ENCODE measurements at regions not wholly inside any gene's neighbourhood (a gene's known extent, or its start where the extent isn't known, plus 50 kb on each side); places are given as distances from the start of the nearest gene placed in this dataset.
"Not testable (repeated sequence)": the region's sequence is repeated elsewhere in the genome, so short reads cannot be mapped to it uniquely, and the experiment has no call there.

GRCh38 chr16:73131156-73131862, 83.4 kb upstream of the ZFHX3 start:
- peak; percentile 46 for DNase-seq

DNA sequence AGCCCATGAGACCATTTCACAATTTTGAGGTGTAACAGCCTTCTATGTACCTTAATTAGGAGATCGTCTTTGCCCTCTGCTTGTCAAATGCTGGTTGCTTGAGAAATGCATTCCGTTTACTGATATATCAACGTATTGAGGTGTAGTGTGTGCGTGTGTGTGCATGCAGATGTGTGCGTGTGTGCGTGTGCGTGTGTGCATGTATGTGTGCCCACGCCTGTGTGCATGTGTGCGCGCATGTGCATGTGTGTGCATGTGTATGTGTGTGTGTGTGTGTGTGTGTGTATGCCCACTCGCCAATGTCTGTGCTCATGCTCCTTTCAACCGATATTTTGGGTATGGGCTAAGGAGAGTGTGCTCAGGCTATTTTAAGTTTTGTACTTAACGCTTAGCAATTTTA, 81.5 kb upstream of the ZFHX3 start:
- no peak for DNase-seq

DNA sequence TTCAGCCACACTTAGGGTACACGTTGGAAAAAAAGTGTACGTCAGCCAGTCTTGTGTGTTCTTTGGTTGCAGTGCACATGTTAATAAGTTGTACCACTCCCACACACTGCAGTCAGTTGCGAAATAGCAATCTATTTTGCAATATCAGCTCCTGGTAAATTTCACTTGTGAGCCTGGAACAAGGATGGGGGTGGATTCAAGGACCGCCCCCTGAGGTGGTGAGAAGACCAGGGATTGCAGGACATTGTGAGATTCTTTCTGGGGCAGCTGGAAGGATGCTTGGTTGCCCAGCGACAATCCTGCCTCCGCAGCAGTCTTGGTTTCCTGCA, 78.6 kb upstream of the ZFHX3 start:
- peak; percentile 80 for DNase-seq

DNA sequence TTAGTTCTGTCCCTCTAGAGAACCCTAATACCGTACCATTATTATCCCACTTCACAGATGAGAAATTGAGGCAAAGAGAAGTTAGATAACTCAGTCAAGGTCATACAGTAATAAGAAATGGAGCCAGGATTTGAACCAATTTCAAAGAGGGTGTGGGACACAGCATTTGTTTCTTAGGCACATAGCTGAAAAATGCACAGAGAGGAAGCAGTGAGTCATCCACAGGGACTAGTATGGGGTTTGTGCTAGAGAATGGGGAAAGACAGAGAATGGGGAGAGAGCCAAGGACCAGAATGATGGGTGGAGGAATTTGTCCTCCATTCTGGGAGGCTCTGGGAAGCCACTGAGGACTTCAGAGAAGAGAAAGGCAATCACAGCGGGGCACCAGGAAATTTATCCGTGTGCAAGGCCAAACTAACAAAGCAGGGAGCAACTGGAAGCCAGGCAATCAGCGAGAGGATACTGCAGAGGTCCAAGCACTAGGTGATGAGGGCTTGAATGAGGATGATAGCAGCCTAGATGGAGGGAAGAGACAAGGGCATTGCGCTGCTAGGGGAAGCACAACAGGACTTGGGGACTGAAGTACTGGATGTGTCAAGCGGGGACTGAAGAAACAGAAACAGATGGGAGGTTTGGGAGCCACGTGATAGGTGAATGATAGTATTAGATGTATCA, 78.1 kb upstream of the ZFHX3 start:
- peak; percentile 76 for DNase-seq

- peak; percentile 65 for DNase-seq
These were observed 76.9 kb upstream of the ZFHX3 start for GRCh38 chr16:73124665-73125375.

DNA sequence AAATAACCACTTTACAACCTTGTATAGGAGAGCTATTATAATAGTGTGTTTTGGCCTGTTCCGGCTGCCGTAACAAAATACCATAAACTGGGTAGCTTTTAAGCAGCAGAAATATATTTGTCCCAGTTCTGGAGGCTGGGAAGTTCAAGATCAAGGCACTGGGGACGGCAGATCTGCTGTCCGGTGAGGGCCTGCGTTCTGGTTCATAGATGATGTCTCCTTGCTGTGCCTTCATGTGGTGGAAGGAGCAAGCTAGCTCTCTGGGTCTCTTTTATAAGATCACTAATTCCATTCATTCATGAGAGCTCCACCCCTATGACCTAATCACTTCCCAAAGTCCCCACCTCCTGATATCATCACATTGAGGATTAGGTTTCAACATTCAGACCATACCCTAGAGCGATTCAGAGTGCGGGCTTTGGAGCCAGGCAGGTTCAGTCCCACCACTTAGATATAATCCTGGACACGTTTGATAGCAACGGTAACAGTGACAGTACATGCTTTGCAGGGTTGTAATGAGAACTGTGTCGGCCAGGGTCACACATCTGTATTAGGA, 76.2 kb upstream of the ZFHX3 start:
- DNase-seq, result peak; percentile 65

GRCh38 chr16:73122604-73123391, 74.9 kb upstream of the ZFHX3 start:
- peak; percentile 45 for DNase-seq

DNA sequence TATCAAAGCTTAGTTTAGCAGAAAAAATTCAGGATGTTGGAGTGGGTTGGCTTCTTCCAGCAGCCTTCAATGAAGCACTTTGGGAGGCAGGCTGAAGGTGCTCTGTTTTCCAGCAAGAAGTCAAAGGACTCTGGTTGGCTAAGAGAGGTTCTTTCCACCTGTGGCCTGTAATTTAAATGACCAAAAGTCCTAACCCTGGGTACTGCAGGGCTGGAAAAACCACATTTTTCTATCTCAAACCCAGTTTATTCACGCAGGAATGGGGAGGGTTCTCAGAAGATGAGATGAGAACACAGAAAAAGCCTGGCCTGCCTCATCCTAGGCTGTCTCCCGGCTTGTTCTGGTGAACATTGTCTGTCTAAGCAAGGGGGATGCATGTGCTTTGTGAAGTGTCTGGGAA, 68.6 kb upstream of the ZFHX3 start:
- DNase-seq, result no peak

DNA sequence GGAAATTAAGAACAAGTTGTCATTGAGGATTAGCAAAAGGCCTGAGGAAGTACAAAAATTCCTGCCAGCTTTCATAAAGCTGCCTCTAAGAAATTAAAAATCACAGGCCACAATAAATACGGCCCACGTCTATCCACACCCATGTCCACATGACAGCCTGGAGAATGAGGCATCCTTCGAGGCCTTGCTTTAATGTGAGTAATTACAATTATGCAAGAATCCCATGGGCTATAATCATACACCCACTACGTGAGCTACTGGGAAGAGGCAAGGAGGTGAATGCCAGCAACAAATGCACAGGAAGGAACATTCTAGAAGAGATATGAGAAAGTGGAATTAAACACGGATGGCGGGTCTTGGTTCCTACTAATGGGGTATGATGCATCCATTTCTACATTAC, 65.4 kb upstream of the ZFHX3 start:
- DNase-seq, result peak; percentile 97

DNA sequence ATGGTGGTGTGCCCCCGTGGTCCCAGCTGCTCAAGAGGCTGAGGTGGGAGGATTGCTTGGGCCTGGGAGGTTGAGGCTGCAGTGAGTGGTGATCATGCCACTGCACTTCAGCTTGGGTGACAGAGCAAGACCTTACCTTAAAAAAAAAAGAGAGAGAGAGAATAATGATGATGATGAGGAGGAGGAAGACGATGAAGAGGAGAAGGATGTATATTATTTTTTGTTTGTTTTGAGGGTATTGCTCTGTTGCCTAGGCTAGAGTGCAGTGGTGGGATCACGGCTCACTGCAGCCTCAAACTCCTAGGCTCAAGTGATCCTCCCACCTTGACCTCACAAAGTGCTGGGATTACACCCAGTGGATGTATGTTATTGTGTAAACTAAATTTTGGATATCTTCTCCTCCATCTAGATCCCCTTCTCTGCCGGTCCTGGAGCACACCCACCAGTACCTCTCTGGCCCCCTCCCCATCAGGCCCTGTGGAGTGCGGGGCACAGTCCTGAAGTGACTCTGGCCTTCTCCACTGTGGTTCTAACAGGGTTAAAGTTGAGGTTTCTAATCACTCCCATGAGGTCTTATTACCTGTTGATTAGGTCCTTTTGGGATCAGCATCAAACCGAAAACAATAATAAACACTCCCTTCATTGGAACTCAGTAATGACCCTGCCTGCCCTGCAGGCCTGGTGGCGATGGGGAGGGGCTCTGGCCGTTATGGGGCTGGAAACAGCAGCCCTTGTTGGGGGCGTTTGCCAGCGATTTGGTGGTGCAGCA, 60.5 kb upstream of the ZFHX3 start:
- no peak for DNase-seq

DNA sequence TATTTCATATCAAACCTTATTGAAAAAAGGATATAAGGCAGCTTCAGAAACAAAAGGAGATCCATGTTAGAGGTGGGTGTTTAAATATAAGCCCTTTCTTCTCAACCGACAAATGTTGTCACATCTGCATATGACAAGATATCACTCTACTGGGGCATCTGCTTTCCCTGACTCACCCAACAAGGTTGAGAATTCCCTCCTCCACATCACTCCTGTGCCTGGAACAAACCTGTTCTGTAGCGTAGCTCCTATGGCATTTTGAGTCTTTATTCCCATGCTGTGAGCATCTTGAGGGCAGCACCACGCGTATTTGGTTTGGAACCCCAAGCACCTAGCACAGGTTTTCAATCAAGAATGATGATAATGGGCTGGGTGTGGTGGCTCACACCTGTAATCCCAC, 59.4 kb upstream of the ZFHX3 start:
- no peak for DNase-seq

- DNase-seq, result peak; percentile 37
These were observed 58.6 kb upstream of the ZFHX3 start for GRCh38 chr16:73106329-73107034.

- no peak for DNase-seq
These were observed 53.6 kb upstream of the ZFHX3 start for GRCh38 chr16:73101568-73101967.

- not testable (repeated sequence) for DNase-seq
These were observed 51.7 kb upstream of the ZFHX3 start for GRCh38 chr16:73099601-73100000.

Data from inflammatory macrophage treated with lipopolysaccharide for 4 hours (primary cell).